ENCODE measurements at regions not wholly inside any gene's neighbourhood (a gene's known extent, or its start where the extent isn't known, plus 50 kb on each side); places are given as distances from the start of the nearest gene placed in this dataset.

- TF ChIP-seq CTCF (IDR thresholded peaks at IDR 0.05; ENCODE audit: borderline replicate concordance, control extremely low read depth, extremely low read depth, insufficient read depth, missing control alignments) = no peak
- in situ Hi-C loops (cut with MboI; ENCODE audit: low sequenced_read_pairs, unreplicated experiment) = no loop called here
- no peak for DNase-seq (ENCODE audit: low spot score)
Observed at GRCh38 chr7:119708891-119709290, 564.1 kb upstream of the KCND2 start.

DNA sequence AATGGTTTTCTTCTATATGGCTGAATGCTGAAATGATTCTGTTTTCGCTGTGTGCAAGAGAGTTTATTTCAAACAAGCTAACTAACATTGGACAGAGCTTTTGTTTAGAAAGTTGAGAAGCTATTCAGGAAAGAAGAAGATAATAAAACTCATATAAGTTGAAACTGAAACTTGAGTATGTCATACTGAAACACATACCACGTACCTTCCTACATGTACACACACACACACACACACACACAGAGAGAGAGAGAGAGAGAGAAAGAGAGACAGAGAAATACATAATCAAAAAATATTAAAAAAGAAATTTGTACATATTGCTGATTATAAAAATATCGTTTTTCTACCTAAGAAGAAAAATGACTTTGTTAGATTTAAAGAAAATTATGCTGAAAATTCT, 561.9 kb upstream of the KCND2 start:
- in situ Hi-C loops (cut with MboI; ENCODE audit: low sequenced_read_pairs, unreplicated experiment) = no loop called here
- DNase-seq (ENCODE audit: low spot score) = peak; percentile 6
- TF ChIP-seq CTCF (IDR thresholded peaks at IDR 0.05; ENCODE audit: borderline replicate concordance, control extremely low read depth, extremely low read depth, insufficient read depth, missing control alignments) = no peak

- in situ Hi-C loops (cut with MboI; ENCODE audit: low sequenced_read_pairs, unreplicated experiment) = no loop called here
- TF ChIP-seq CTCF (IDR thresholded peaks at IDR 0.05; ENCODE audit: borderline replicate concordance, control extremely low read depth, extremely low read depth, insufficient read depth, missing control alignments) = no peak
- no peak for DNase-seq (ENCODE audit: low spot score)
Observed at GRCh38 chr7:119712886-119713462, 560.0 kb upstream of the KCND2 start.

DNA sequence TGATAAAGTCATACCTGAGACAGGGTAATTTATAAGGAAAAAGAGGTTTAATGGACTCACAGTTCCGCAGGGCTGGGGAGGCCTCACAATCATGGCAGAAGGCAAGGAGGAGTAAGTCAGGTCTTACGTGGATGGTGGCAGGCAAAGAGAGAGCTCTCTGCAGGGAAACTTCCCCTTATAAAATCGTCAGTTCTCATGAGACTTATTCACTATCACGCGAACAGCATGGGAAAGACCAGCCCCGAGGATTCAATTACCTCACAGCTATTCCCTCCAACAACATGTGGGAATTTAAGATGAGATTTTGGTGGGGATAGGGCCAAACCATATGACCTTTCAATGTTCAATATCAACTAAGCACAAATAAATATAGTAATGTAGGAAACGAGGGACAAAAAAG, 559.4 kb upstream of the KCND2 start:
- no peak for TF ChIP-seq CTCF (IDR thresholded peaks at IDR 0.05; ENCODE audit: borderline replicate concordance, control extremely low read depth, extremely low read depth, insufficient read depth, missing control alignments)
- in situ Hi-C loops (cut with MboI; ENCODE audit: low sequenced_read_pairs, unreplicated experiment) = no loop called here
- no peak for DNase-seq (ENCODE audit: low spot score)

- in situ Hi-C loops (cut with MboI; ENCODE audit: low sequenced_read_pairs, unreplicated experiment) = no loop called here
- no peak for TF ChIP-seq CTCF (IDR thresholded peaks at IDR 0.05; ENCODE audit: borderline replicate concordance, control extremely low read depth, extremely low read depth, insufficient read depth, missing control alignments)
- DNase-seq (ENCODE audit: low spot score) = no peak
Observed at GRCh38 chr7:119720541-119720940, 552.4 kb upstream of the KCND2 start.

- in situ Hi-C loops (cut with MboI; ENCODE audit: low sequenced_read_pairs, unreplicated experiment) = no loop called here
- TF ChIP-seq CTCF (IDR thresholded peaks at IDR 0.05; ENCODE audit: borderline replicate concordance, control extremely low read depth, extremely low read depth, insufficient read depth, missing control alignments) = no peak
- DNase-seq (ENCODE audit: low spot score) = no peak
Observed at GRCh38 chr7:119724041-119724792, 548.8 kb upstream of the KCND2 start.

Measured in GM13976 (cell line).